H9 (cell line): ENCODE measurements at regions not wholly inside any gene's neighbourhood (a gene's known extent, or its start where the extent isn't known, plus 50 kb on each side); places are given as distances from the start of the nearest gene placed in this dataset.

ENCODE experiments used
- DNase-seq: peaks from one replicate; pipeline ENCODE4 v3.0.0-alpha.2; 2017
- H2AFZ ChIP-seq: one replicate; pipeline ENCODE4 v1.6.1; 2013; ENCODE audit warnings: mild to moderate bottlenecking, low read length, control low read depth, moderate library complexity
- H2AK5ac ChIP-seq: 2 replicates; pipeline ENCODE4 v1.6.1; 2013; ENCODE audit warnings: low read length, control low read depth, mixed read lengths; ENCODE audit not compliant: insufficient read length
- H2BK120ac ChIP-seq: one replicate; pipeline ENCODE4 v1.6.1; 2013; ENCODE audit warnings: low read depth, mild to moderate bottlenecking, low read length, control low read depth, inconsistent platforms; ENCODE audit not compliant: poor library complexity, severe bottlenecking
- H2BK12ac ChIP-seq: 2 replicates; pipeline ENCODE4 v1.6.1; 2013; ENCODE audit warnings: low read length, control low read depth, mixed read lengths, low read depth; ENCODE audit not compliant: insufficient read length
- H2BK15ac ChIP-seq: 2 replicates; pipeline ENCODE4 v1.6.1; 2013; ENCODE audit warnings: low read depth, low read length, control low read depth
- H2BK20ac ChIP-seq: one replicate; pipeline ENCODE4 v1.6.1; 2013; ENCODE audit warnings: low read depth, mild to moderate bottlenecking, low read length, control low read depth, inconsistent platforms; ENCODE audit not compliant: poor library complexity, severe bottlenecking
- H2BK5ac ChIP-seq: 2 replicates; pipeline ENCODE4 v1.6.1; 2013; ENCODE audit warnings: low read length, control low read depth, mixed read lengths; ENCODE audit not compliant: insufficient read length
- H3K14ac ChIP-seq: 2 replicates; pipeline ENCODE4 v1.6.1; 2013; ENCODE audit warnings: low read length, control low read depth; ENCODE audit not compliant: insufficient read depth
- H3K18ac ChIP-seq: 2 replicates; pipeline ENCODE4 v1.6.1; 2013; ENCODE audit warnings: low read depth, mild to moderate bottlenecking, mixed read lengths, low read length, control low read depth; ENCODE audit not compliant: insufficient read length
- H3K23ac ChIP-seq: 2 replicates; pipeline ENCODE4 v1.6.1; 2013; ENCODE audit warnings: low read length, control low read depth, mixed read lengths, low read depth; ENCODE audit not compliant: insufficient read length
- H3K23me2 ChIP-seq: 2 replicates; pipeline ENCODE4 v1.6.1; 2013; ENCODE audit warnings: low read depth, mild to moderate bottlenecking, mixed read lengths, low read length, control low read depth; ENCODE audit not compliant: insufficient read length, poor library complexity, severe bottlenecking
- H3K27ac ChIP-seq: 2 replicates; pipeline ENCODE4 v1.5.1; 2013; ENCODE audit warnings: low read length, control low read depth, mixed read lengths, low read depth; ENCODE audit not compliant: insufficient read length
- H3K27me3 ChIP-seq: 2 replicates; pipeline ENCODE4 v1.6.1; 2013; ENCODE audit warnings: low read length, control low read depth, inconsistent platforms; ENCODE audit not compliant: insufficient read depth
- H3K4ac ChIP-seq: 2 replicates; pipeline ENCODE4 v1.6.1; 2013; ENCODE audit warnings: low read depth, mild to moderate bottlenecking, control low read depth, inconsistent platforms, low read length, moderate library complexity
- H3K4me1 ChIP-seq: 2 replicates; pipeline ENCODE4 v1.6.1; 2013; ENCODE audit warnings: low read length, control low read depth, inconsistent platforms; ENCODE audit not compliant: insufficient read depth
- H3K4me2 ChIP-seq: 2 replicates; pipeline ENCODE4 v1.6.1; 2013; ENCODE audit warnings: low read length, control low read depth, mixed read lengths; ENCODE audit not compliant: insufficient read length, insufficient read depth
- H3K56ac ChIP-seq: 2 replicates; pipeline ENCODE4 v1.6.1; 2013; ENCODE audit warnings: low read depth, mild to moderate bottlenecking, mixed read lengths, low read length, control low read depth; ENCODE audit not compliant: insufficient read length
- H3K79me1 ChIP-seq: 2 replicates; pipeline ENCODE4 v1.6.1; 2013; ENCODE audit warnings: low read depth, mild to moderate bottlenecking, moderate library complexity, low read length, control low read depth, inconsistent platforms; ENCODE audit not compliant: insufficient read depth, poor library complexity, severe bottlenecking
- H3K79me2 ChIP-seq: 2 replicates; pipeline ENCODE4 v1.6.1; 2013; ENCODE audit warnings: low read length, control low read depth, inconsistent platforms; ENCODE audit not compliant: insufficient read depth
- H3K9ac ChIP-seq: 2 replicates; pipeline ENCODE4 v1.6.1; 2013; ENCODE audit warnings: low read length, control low read depth, mixed read lengths; ENCODE audit not compliant: insufficient read length; ENCODE audit errors: extremely low read depth
- H3K9me3 ChIP-seq: one replicate; pipeline ENCODE4 v1.6.1; 2013; ENCODE audit warnings: low read depth, low read length, inconsistent platforms; ENCODE audit not compliant: control insufficient read depth
- H3T11ph ChIP-seq: one replicate; pipeline ENCODE4 v1.6.1; 2013; ENCODE audit warnings: mild to moderate bottlenecking, low read length, control low read depth, inconsistent platforms
- H4K20me1 ChIP-seq: one replicate; pipeline ENCODE4 v1.6.1; 2013; ENCODE audit not compliant: control insufficient read depth, insufficient read length, insufficient read depth
- H4K5ac ChIP-seq: 2 replicates; pipeline ENCODE4 v1.6.1; 2013; ENCODE audit warnings: low read depth, mild to moderate bottlenecking, mixed read lengths, low read length, control low read depth; ENCODE audit not compliant: insufficient read length
- H4K8ac ChIP-seq: replicated peaks from 2 replicates; pipeline ENCODE4 v1.6.1; 2013; ENCODE audit warnings: low read length, control low read depth, mixed read lengths, low read depth; ENCODE audit not compliant: insufficient read length
- H4K91ac ChIP-seq: 2 replicates; pipeline ENCODE4 v1.6.1; 2013; ENCODE audit warnings: low read depth, mild to moderate bottlenecking, moderate library complexity, mixed read lengths, low read length, control low read depth; ENCODE audit not compliant: insufficient read length
- H3K27ac Mint-ChIP-seq, 3 experiments: 2 replicates in 2 of 3; 3 replicates in 1 of 3; pipeline ENCODE4 v1.8.0; 2020 to 2021; ENCODE audit warnings: mixed read lengths in 3 of 3, mild to moderate bottlenecking in 1 of 3, moderate library complexity in 1 of 3
- H3K27me3 Mint-ChIP-seq: 2 replicates; pipeline ENCODE4 v1.8.0; 2021; ENCODE audit warnings: low read depth, mild to moderate bottlenecking, moderate library complexity, mixed read lengths
- H3K36me3 Mint-ChIP-seq, 3 experiments: 2 replicates in 2 of 3; 3 replicates in 1 of 3; pipeline ENCODE4 v1.8.0; 2020 to 2021; ENCODE audit warnings: low read depth in 3 of 3, mixed read lengths in 3 of 3; ENCODE audit not compliant: insufficient read depth in 1 of 3
- H3K4me1 Mint-ChIP-seq, 2 experiments: 2 replicates each; pipeline ENCODE4 v1.8.0; 2020; ENCODE audit warnings: mixed read lengths in 2 of 2
- H3K4me3 Mint-ChIP-seq, 2 experiments: 2 replicates in 1 of 2; 3 replicates in 1 of 2; pipeline ENCODE4 v1.8.0; 2020 to 2021; ENCODE audit warnings: mild to moderate bottlenecking in 2 of 2, mixed read lengths in 2 of 2, moderate library complexity in 1 of 2
- H3K9me3 Mint-ChIP-seq, 2 experiments: 2 replicates in 1 of 2; 3 replicates in 1 of 2; pipeline ENCODE4 v1.8.0; 2020; ENCODE audit warnings: mild to moderate bottlenecking in 2 of 2, mixed read lengths in 2 of 2, moderate library complexity in 1 of 2
- CTCF ChIP-seq: fragments of 200-600 bp; sonication (generic); conservative IDR thresholded peaks from 3 replicates; pipeline ENCODE4 v1.8.0; 2021; ENCODE audit warnings: antibody characterized with exemption, mild to moderate bottlenecking
- WGBS: extraction: QIAGEN DNeasy Blood & Tissue Kit; methylation state at CpG from one replicate; pipeline ENCODE4 v1.1.7; 2013; ENCODE audit warnings: missing lambda C conversion rate, low lambda C conversion rate, mixed read lengths; ENCODE audit not compliant: insufficient read length; ENCODE audit errors: extremely low coverage; 5-methylcytosine and 5-hydroxymethylcytosine counted together

- H4K5ac ChIP-seq: peak overlapping the region; percentile 59
- no peak overlapping the region for H4K91ac ChIP-seq
- H2BK5ac ChIP-seq: no peak overlapping the region
- H2BK12ac ChIP-seq: no peak overlapping the region
- no peak overlapping the region for H3K4ac ChIP-seq
- peaks cover 0 to 4% of the 10 kb centered on the region in 2 experiments; a peak in 2 of 5 replicates for H3K9me3 Mint-ChIP-seq
- no peak for TF ChIP-seq CTCF
- H3K56ac ChIP-seq: no peak overlapping the region
- H3K18ac ChIP-seq: no peak overlapping the region
- H3T11ph ChIP-seq: no peak overlapping the region
- no peak for DNase-seq
- H3K14ac ChIP-seq: no peak overlapping the region
- peak overlapping the region; percentile 60 for H2AFZ ChIP-seq
- H3K27me3 Mint-ChIP-seq: no peaks in the 10 kb centered on the region
- no peaks in the 10 kb centered on the region for H3K79me2 ChIP-seq
- H3K4me1 Mint-ChIP-seq: peaks cover 7 to 11% of the 10 kb centered on the region in 2 experiments
- no peaks in the 10 kb centered on the region for H3K27me3 ChIP-seq
- no peak overlapping the region for H3K27ac ChIP-seq
- no peak overlapping the region for H2BK20ac ChIP-seq
- no peak overlapping the region for H2BK120ac ChIP-seq
- H4K20me1 ChIP-seq: no peaks in the 10 kb centered on the region
- H3K23ac ChIP-seq: no peak overlapping the region
- no peak overlapping the region for H3K27ac Mint-ChIP-seq
- H3K9ac ChIP-seq: no peak overlapping the region
- H4K8ac ChIP-seq: no peak overlapping the region
- peaks cover 0 to 2% (median 0%) of the 10 kb centered on the region in 3 experiments; a peak in 1 of 7 replicates for H3K36me3 Mint-ChIP-seq
- H3K9me3 ChIP-seq: no peaks in the 10 kb centered on the region
- H3K79me1 ChIP-seq: no peaks in the 10 kb centered on the region
- H3K4me1 ChIP-seq: 0 out of 2 replicates have a peak, but pooled peaks cover 2% of the 10 kb centered on the region
- no peak overlapping the region for H2AK5ac ChIP-seq
- H2BK15ac ChIP-seq: no peak overlapping the region
- H3K4me3 Mint-ChIP-seq: no peak overlapping the region
- H3K4me2 ChIP-seq: no peak overlapping the region
- WGBS: no CpG with 5 or more reads among the region's 7 CpGs
- no peaks in the 10 kb centered on the region for H3K23me2 ChIP-seq
These were observed 440.6 kb upstream of the CCDC196 start for GRCh38 chr14:66045572-66046021.
